ENCODE measurements at regions not wholly inside any gene's neighbourhood (a gene's known extent, or its start where the extent isn't known, plus 50 kb on each side); places are given as distances from the start of the nearest gene placed in this dataset.

- TF ChIP-seq GLIS1 (tag by site-specific recombination; IDR thresholded peaks at IDR 0.05) (0 out of 2 replicates have a peak, but pooled peaks have one; percentile 13), ZBTB44 (tag by site-specific recombination; IDR thresholded peaks at IDR 0.05) (0 out of 2 replicates have a peak, but pooled peaks have one; percentile 16), ELK4 (IDR thresholded peaks at IDR 0.05; ENCODE audit: borderline replicate concordance, low read depth, low read length) (no peak), ZNF707 (tag by site-specific recombination; IDR thresholded peaks at IDR 0.05) (no peak), ZNF529 (tag by site-specific recombination; IDR thresholded peaks at IDR 0.05; ENCODE audit: insufficient replicate concordance) (no peak), ZNF223 (tag by site-specific recombination; IDR thresholded peaks at IDR 0.05) (no peak), ZNF792 (tag by site-specific recombination; IDR thresholded peaks at IDR 0.05) (no peak), ZNF248 (tag by site-specific recombination; IDR thresholded peaks at IDR 0.05) (no peak), ZNF658 (tag by site-specific recombination; IDR thresholded peaks at IDR 0.05) (no peak)
Measured at GRCh38 chr2:177042311-177042710, 170.3 kb upstream of the HNRNPA3 start (continued).

- no peak for TF ChIP-seq ZNF792 (tag by site-specific recombination; IDR thresholded peaks at IDR 0.05)
- TF ChIP-seq ZNF677 (tag by site-specific recombination; IDR thresholded peaks at IDR 0.05), result no peak
- TF ChIP-seq ZNF266 (tag by site-specific recombination; IDR thresholded peaks at IDR 0.05; ENCODE audit: low read depth), result no peak
- TF ChIP-seq PRDM10 (tag by site-specific recombination; IDR thresholded peaks at IDR 0.05), result no peak
- no peak for TF ChIP-seq PRDM2 (tag by site-specific recombination; IDR thresholded peaks at IDR 0.05; ENCODE audit: borderline replicate concordance)
- no peak for TF ChIP-seq ZNF621 (tag by site-specific recombination; IDR thresholded peaks at IDR 0.05)
- ChIA-PET POLR2A (no interaction called here), CTCF (interaction anchor here (0.6 to 1.0 kb wide), 3 partner anchors 11 to 679 kb away, joined by 3 read pairs; no protein-coding TSS in a partner anchor)
- Histone ChIP-seq H3K36me3 (ENCODE audit: control insufficient read depth in 2 of 2, insufficient read depth in 1 of 2, low read length in 2 of 2) (no peaks in the 10 kb centered on the region), H3K4me3 (ENCODE audit: low read depth, low read length) (no peak overlapping the region), H3K27ac (ENCODE audit: extremely low read depth, low read depth, low read length) (no peak overlapping the region), H3K9me3 (ENCODE audit: control insufficient read depth, insufficient read depth, low read depth, low read length) (no peaks in the 10 kb centered on the region), H3K4me1 (ENCODE audit: control insufficient read depth, insufficient read depth, low read length) (peaks cover under 1% of the 10 kb centered on the region; the same call in 1 of the 2 replicates)
Measured at GRCh38 chr2:177044671-177045070, 167.9 kb upstream of the HNRNPA3 start.
